Endothelial cell of umbilical vein (primary cell): ENCODE measurements at regions not wholly inside any gene's neighbourhood (a gene's known extent, or its start where the extent isn't known, plus 50 kb on each side); places are given as distances from the start of the nearest gene placed in this dataset.

ENCODE experiments used
- BruUV-seq: library from RNA; stranded (reverse); fragments of 400-500 nt; replicated peaks from 2 replicates; lab custom pipeline; 2021; lab: Mats Ljungman, UMichigan
- CTCF ChIA-PET: fragments of 300-600, 350-600 bp; sonication (Branson Sonifier 250); formaldehyde crosslinking; loops from one replicate; lab custom pipeline; 2021; ENCODE audit warnings: antibody characterized with exemption, inconsistent platforms; lab: Charles Lee
- POLR2A ChIA-PET: fragments of 300-600, 350-600 bp; sonication (Branson Sonifier 250); formaldehyde crosslinking; loops from one replicate; lab custom pipeline; 2021; ENCODE audit warnings: antibody characterized with exemption, inconsistent platforms; lab: Charles Lee
- DNase-seq: peaks from one replicate; pipeline ENCODE4 v3.0.0-alpha.2; 2011; ENCODE audit warnings: low read depth, low spot score
- FAIRE-seq: peaks from 2 replicates; lab custom pipeline; 2011; peaks lifted over from hg19 to GRCh38; lab: Jason Lieb, UNC
- H2AFZ ChIP-seq: 2 replicates; pipeline ENCODE4 v1.6.0; 2012; ENCODE audit warnings: low read depth, low read length, control low read depth, inconsistent platforms
- H3K27ac ChIP-seq: 2 replicates; pipeline ENCODE4 v1.5.1; 2011; ENCODE audit warnings: low read depth, mild to moderate bottlenecking, control low read depth, low read length, moderate library complexity; ENCODE audit not compliant: insufficient read depth
- H3K27me3 ChIP-seq, 2 experiments: 2 replicates each; pipeline versions ENCODE4 v1.6.0 to v1.6.1; 2011; ENCODE audit warnings: low read length in 2 of 2, mixed read lengths in 1 of 2; ENCODE audit not compliant: control insufficient read depth in 2 of 2, insufficient read depth in 2 of 2
- H3K36me3 ChIP-seq, 2 experiments: 2 replicates in 1 of 2; 3 replicates in 1 of 2; pipeline ENCODE4 v1.5.1; 2011; ENCODE audit warnings: low read length in 2 of 2, mild to moderate bottlenecking in 1 of 2, moderate library complexity in 1 of 2; ENCODE audit not compliant: control insufficient read depth in 2 of 2, insufficient read depth in 2 of 2; ENCODE audit errors: extremely low read depth in 1 of 2
- H3K4me1 ChIP-seq: 3 replicates; pipeline ENCODE4 v1.5.1; 2011; ENCODE audit warnings: mild to moderate bottlenecking, low read length; ENCODE audit not compliant: control insufficient read depth, insufficient read depth; ENCODE audit errors: extremely low read depth
- H3K4me2 ChIP-seq: 2 replicates; pipeline ENCODE4 v1.6.1; 2011; ENCODE audit warnings: low read length, control low read depth, mixed read lengths; ENCODE audit not compliant: insufficient read depth
- H3K4me3 ChIP-seq, 3 experiments: fragments of 200-600 bp in 1 of 3; sonication (generic), shearing (Covaris generic) in 1 of 3; replicated peaks in 1 of 3; 2 replicates each; pipeline ENCODE4 v1.5.1; 2011 to 2016; ENCODE audit warnings: control low read depth in 3 of 3, low read length in 3 of 3, mild to moderate bottlenecking in 2 of 3, inconsistent platforms in 1 of 3, low read depth in 1 of 3, moderate library complexity in 1 of 3; ENCODE audit not compliant: insufficient read depth in 1 of 3
- H3K79me2 ChIP-seq: 2 replicates; pipeline ENCODE4 v1.6.0; 2012; ENCODE audit warnings: low read length, inconsistent platforms; ENCODE audit not compliant: control insufficient read depth, insufficient read depth
- H3K9ac ChIP-seq: replicated peaks from 2 replicates; pipeline ENCODE3; 2011; ENCODE audit warnings: low read length, control low read depth; ENCODE audit not compliant: insufficient read depth; ENCODE audit errors: extremely low read depth
- H3K9me1 ChIP-seq: replicated peaks from 3 replicates; pipeline ENCODE4 v1.6.0; 2011; ENCODE audit warnings: mild to moderate bottlenecking, low read length; ENCODE audit not compliant: control insufficient read depth, insufficient read depth; ENCODE audit errors: extremely low read depth
- H3K9me3 ChIP-seq: replicated peaks from 2 replicates; pipeline ENCODE4 v1.5.1; 2012; ENCODE audit warnings: low read length, inconsistent platforms; ENCODE audit not compliant: control insufficient read depth, insufficient read depth
- H4K20me1 ChIP-seq: replicated peaks from 2 replicates; pipeline ENCODE3; 2011; ENCODE audit warnings: mild to moderate bottlenecking, low read length; ENCODE audit not compliant: control insufficient read depth, insufficient read depth; ENCODE audit errors: extremely low read depth
- EZH2 ChIP-seq: IDR thresholded peaks from 2 replicates; pipeline ENCODE4 v1.6.1; 2012; ENCODE audit warnings: borderline replicate concordance, low read depth, mild to moderate bottlenecking, moderate library complexity, low read length, inconsistent platforms; ENCODE audit not compliant: severe bottlenecking
- FOS ChIP-seq: IDR thresholded peaks from 2 replicates; pipeline ENCODE4 v1.6.1; 2011; ENCODE audit warnings: mild to moderate bottlenecking, low read length, moderate library complexity, borderline replicate concordance; ENCODE audit not compliant: insufficient read depth
- GATA2 ChIP-seq: IDR thresholded peaks from 2 replicates; pipeline ENCODE4 v1.7.0; 2011; ENCODE audit warnings: low read depth, mild to moderate bottlenecking, moderate library complexity, mixed read lengths, low read length; ENCODE audit not compliant: insufficient read length, insufficient read depth
- JUN ChIP-seq: IDR thresholded peaks from 2 replicates; pipeline ENCODE4 v1.6.1; 2011; ENCODE audit warnings: borderline replicate concordance, low read depth; ENCODE audit not compliant: insufficient read length, insufficient read depth
- MYC ChIP-seq: IDR thresholded peaks from one replicate; pipeline ENCODE4 v1.6.1; 2011; ENCODE audit warnings: mild to moderate bottlenecking, low read depth, low read length
- POLR2A ChIP-seq: IDR thresholded peaks from 2 replicates; pipeline ENCODE4 v1.6.1; 2012; ENCODE audit warnings: low read depth, mild to moderate bottlenecking, control low read depth, low read length
- POLR2AphosphoS5 ChIP-seq: IDR thresholded peaks from 2 replicates; pipeline ENCODE4 v1.6.1; 2012; ENCODE audit warnings: low read depth, mild to moderate bottlenecking, control low read depth, low read length, moderate library complexity; ENCODE audit not compliant: insufficient read depth
- dilution Hi-C: fragments of 300-500 bp; cut with MboI; formaldehyde crosslinking; loops from one replicate; pipeline ENCODE4 v1.15.0; 2019; ENCODE audit warnings: low sequenced_read_pairs; ENCODE audit not compliant: extremely low pct_ligation_motif_present
- intact Hi-C: fragments of 100-400 bp; cut with micrococcal nuclease; formaldehyde crosslinking; loops from one replicate; pipeline ENCODE4 v1.10.0; 2022
- TF ChIP-seq, protein P1 (sequence below): IDR thresholded peaks from 2 replicates; pipeline ENCODE4 v1.6.1; 2011; ENCODE audit not compliant: insufficient read depth, insufficient read length
- TF ChIP-seq, protein P2 (sequence below), 2 donors: IDR thresholded peaks; 1 replicate in 1 of 2; 2 replicates in 1 of 2; pipeline ENCODE4 v1.5.1; 2011; ENCODE audit warnings: low read length in 2 of 2, mild to moderate bottlenecking in 2 of 2, moderate library complexity in 2 of 2, control low read depth in 1 of 2, inconsistent platforms in 1 of 2, low read depth in 1 of 2; ENCODE audit not compliant: insufficient read depth in 1 of 2; ENCODE audit errors: extremely low read depth in 1 of 2

GRCh38 chr2:220531216-220531615 is 903.8 kb downstream of the SLC4A3 start:
- Histone ChIP-seq H3K4me3 (no peak overlapping the region), H3K27ac (no peak overlapping the region), H3K9me1 (no peaks in the 10 kb centered on the region), H3K79me2 (no peaks in the 10 kb centered on the region), H3K4me1 (no peaks in the 10 kb centered on the region), H4K20me1 (no peaks in the 10 kb centered on the region), H3K27me3 (no peaks in the 10 kb centered on the region), H3K4me2 (no peak overlapping the region), H3K36me3 (no peaks in the 10 kb centered on the region), H3K9me3 (no peaks in the 10 kb centered on the region), H3K9ac (no peak overlapping the region), H2AFZ (no peak overlapping the region)
- DNase-seq = no peak
- CTCF ChIA-PET = no interaction called here
- dilution Hi-C loops (no loop called here), intact Hi-C loops (no loop called here)
- FAIRE-seq = no peak
- TF ChIP-seq MYC (no peak), POLR2AphosphoS5 (no peak), GATA2 (no peak), JUN (no peak), POLR2A (no peak), EZH2 (no peak), FOS (no peak)
- TF ChIP-seq, protein P1, sequence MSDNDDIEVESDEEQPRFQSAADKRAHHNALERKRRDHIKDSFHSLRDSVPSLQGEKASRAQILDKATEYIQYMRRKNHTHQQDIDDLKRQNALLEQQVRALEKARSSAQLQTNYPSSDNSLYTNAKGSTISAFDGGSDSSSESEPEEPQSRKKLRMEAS = no peak
- TF ChIP-seq, protein P2, sequence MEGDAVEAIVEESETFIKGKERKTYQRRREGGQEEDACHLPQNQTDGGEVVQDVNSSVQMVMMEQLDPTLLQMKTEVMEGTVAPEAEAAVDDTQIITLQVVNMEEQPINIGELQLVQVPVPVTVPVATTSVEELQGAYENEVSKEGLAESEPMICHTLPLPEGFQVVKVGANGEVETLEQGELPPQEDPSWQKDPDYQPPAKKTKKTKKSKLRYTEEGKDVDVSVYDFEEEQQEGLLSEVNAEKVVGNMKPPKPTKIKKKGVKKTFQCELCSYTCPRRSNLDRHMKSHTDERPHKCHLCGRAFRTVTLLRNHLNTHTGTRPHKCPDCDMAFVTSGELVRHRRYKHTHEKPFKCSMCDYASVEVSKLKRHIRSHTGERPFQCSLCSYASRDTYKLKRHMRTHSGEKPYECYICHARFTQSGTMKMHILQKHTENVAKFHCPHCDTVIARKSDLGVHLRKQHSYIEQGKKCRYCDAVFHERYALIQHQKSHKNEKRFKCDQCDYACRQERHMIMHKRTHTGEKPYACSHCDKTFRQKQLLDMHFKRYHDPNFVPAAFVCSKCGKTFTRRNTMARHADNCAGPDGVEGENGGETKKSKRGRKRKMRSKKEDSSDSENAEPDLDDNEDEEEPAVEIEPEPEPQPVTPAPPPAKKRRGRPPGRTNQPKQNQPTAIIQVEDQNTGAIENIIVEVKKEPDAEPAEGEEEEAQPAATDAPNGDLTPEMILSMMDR (IDR thresholded peaks at IDR 0.05; ENCODE audit: extremely low read depth in 1 of 2, insufficient read depth in 1 of 2, low read depth in 1 of 2, low read length in 2 of 2) = no peak
- BruUV-seq = no TSS peak
- POLR2A ChIA-PET = no interaction called here
